Left lobe of liver (tissue), 2 donors: ENCODE measurements at regions not wholly inside any gene's neighbourhood (a gene's known extent, or its start where the extent isn't known, plus 50 kb on each side); places are given as distances from the start of the nearest gene placed in this dataset.

Experiments
- ATAC-seq: fragments of 200-7000 bp; cut with Tn5 transposase; one replicate; pipeline ENCODE4 v1.9.1; 2020; ENCODE audit warnings: mild to moderate bottlenecking, moderate library complexity
- DNase-seq: peaks from one replicate; pipeline ENCODE4 v3.0.0-alpha.2; 2020; ENCODE audit warnings: low spot score
- donor health status: DM: no; HTN: no; CAD: no; lungs with moderate emphysema.
- donor health status: DM: no; HTN: yes; CAD: no.

DNA sequence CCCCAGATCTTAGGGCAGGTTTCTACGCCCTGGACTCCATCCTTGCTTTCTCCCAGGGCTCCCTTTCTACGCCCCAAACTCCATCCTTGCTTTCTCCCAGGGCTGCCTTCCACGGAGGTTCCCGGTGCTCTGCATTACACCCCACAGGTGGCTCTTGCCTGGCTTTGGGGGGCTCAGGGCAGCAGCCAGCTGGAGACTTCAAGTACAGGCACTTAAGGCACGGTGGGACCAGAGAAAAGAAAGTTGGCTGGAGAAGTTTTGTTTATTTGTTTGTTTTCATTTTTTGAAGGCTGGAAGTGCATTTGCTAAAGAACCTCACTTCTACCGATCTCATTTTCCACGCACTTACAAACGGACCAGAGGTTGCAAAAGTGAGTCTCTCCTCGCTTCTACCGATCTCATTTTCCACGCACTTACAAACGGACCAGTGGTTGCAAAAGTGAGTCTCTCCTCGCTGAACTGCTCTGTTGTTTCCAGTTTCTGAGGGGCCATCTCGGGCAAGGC, 103.8 kb upstream of the MED13L start:
- ATAC-seq (no peak), DNase-seq (no peak)

DNA sequence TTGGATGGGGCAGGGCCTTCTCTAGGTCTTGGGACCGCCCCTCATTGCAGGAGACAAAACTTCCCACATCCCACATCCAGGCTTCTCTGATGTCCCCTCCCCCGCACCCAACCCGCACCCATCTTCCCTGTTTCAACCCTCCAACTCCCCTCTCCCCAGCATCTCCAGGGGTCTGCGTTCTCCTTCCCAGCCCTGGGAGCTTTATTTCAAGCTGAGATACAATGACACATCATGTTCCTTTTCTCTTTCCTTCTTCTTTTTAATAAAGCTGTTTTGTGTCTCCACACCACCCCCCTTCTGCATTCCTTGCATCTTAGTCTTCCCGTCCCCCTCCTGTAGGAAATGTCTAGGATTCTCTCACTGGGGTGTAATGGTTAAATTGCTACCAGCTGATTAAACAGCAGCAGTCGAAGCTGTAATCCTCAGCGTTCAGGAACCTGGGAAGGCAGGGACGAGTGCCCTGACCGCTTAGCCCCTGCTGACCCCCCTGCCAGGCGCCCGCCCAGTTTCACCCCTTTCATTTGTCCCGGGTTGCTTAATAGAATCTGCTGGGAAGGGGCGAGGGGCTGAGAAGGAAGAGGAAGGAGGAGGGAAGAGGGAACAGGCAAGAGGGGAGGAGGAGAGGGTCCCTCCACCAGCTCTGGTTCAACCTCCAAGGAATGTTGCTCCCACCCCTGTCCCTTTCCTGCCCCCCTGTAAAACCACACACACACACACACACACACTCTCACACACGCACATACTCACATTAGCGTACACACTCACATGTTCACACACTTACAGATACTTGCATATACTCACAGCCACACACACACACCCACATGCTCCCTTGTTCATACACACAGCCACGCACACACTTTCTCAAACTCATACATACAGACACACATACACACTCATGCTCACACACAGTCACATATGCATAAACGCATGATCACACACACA, 104.5 kb upstream of the MED13L start:
- ATAC-seq = no peak
- DNase-seq = no peak

DNA sequence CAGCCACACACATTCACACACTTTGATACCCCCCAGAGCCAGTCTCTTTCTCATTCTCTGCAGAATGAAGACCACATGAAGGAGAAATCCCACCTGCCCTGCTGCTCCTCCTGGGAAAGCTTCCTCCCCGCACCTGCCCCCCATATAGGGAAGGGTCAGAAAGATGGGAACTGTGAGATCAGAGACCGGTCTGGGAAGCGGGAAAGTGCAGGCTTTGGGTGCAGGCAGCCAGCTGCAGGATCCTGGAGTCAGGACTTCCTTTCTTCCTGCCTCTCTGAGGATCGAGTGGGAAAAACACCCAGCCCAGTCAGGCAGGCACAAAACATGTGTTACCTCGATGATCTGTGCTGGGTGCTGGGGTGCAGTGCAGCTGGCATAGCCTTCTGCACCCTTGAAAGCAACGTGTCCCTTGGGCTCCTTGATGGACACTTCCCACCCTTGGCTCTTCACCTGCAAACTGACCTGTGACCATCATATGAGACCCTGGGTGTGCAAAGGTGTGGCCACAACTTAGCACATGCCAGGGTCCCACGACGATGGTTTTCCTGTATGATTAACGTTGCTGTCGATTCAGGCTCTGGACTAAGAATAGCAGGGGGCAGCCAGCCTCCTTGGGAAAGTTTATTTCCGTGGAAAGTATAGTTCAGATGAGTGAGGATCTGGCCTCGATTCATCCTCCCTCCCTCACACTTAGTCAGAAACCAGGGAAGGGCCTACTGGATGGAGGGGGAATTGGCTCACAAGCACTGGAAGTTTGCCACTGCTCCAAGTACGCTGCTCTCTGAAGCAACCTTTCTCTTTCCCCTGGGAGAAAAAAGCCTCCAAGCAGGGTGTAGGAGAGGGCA, 105.4 kb upstream of the MED13L start:
- DNase-seq (no peak), ATAC-seq (peak; percentile 10)

DNA sequence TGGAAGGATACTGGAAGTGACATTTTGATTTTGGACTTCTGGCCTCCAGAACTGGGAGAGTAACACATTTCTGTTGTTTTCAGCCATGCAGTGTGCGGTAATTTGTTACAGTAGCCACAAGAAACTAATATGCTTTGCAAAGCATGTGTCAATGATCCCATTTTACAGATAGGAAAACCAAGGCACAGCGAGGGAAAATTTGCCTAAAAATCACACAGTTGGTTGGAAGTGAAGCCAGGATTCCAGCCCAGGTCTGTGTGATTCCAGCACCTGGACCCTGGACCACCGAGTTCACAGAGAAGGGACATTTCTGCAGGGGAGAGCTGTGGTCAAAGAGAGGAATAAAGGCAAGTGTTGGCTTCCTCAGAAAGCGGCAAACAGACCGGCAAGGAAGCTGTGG, 106.7 kb upstream of the MED13L start:
- ATAC-seq (no peak), DNase-seq (no peak)

DNA sequence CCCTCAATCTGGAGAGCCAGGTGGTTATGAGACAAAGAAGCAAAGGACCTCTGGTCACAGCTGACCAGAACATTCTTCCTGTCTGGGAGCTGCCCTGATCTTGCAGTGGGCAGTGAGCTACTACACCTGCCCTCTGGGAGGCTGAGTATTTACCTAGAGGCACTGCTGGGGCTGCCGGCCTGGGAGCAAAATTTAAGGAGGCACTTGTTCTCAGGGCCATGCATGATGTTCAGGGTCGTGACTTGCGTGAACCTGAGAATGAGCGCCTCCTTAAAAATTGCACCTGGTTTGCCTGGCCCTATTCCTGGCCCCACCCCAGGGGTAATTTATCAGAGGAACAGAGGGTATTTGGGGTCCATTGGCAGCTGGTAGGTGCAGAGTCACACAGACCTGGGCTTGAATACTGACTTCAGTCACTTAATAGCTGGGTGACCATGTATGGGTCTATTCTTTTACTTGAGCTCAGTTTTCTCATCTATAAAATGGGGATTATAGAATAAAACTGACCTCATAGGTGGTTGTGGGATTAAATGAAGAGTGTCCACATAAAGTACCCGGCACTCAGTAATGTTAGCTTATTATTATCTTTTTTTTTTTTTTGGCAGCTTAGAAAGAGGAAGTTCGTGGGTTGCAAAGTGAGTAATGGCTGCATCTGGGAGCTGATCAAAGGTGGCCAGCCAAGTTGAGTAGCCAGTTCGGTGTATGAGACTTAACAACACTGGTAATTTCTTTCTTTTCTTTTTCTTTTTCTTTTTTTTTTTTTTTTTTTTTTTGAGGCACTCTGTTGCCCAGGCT, 107.4 kb upstream of the MED13L start:
- ATAC-seq = no peak
- no peak for DNase-seq

DNA sequence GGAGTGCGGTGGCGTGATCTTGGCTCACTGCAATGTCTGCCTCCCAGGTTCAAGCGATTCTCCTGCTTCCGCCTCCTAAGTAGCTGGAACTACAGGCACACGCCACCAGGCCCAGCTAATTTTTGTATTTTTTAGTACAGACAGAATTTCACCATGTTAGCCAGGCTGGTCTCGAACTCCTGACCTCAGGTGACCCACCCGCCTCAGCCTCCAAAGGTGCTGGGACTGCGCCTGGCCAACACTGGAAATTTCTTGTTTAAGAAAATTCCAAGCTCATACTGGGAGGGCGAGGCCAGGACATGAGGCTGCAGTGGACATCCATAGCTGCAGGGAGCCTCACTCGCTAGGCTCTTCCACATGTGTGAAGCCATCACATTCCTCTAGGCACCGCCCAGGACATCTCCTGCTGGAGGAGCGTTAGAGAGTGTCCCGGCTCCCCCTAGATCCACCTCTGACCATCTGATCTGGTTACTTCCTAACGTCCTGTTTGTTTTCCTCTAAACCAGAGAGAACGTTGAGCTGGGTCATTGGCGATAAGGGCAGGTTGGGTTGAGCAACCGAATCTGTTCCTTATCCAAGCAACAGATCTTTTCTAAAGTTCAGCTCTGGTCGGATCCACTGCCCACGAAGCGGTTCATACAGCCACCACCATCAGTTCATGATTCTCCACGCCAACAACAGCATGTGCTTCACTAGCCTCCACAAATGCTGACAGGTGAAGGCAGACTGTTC, 108.2 kb upstream of the MED13L start:
- DNase-seq (peak; percentile 88), ATAC-seq (peak; percentile 91)

DNA sequence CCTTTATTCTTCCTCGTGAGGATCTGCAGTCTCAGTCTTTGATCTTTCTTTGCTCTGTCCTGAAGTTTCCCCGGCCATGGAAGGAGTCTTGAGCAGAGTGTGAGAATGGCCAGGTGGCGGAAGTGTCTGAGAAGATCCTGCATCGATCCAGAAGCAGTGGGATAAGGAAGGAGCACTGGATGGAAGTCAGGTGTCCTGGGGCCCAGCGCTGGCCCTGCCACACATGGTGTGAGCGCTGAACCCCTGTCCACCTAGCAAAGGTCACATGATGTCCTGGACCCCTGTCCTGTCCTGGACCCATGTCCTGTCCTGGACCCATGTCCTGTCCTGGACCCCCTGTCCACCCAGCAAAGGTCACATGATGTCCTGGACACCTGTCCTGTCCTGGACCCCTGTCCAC, 111.8 kb upstream of the MED13L start:
- DNase-seq (no peak), ATAC-seq (no peak)

DNA sequence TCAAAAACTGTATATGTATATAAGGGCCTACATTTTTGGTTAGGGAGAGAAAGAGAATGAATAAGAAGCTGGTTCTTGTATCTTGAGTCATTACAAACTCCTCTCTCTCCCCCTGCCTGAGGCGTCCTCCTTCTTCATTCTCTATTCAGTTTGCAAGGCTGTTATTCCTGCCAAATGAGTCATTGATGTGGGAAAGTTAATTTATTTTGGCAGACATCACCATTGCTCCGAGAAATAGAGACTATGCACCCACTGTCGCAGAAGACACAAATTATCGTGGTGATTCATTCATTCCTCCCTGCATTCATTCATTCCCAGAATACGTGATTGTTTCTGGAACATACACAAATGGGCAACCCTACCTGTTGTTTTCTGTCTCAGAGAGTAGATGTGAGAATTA, 112.5 kb upstream of the MED13L start:
- ATAC-seq = no peak
- DNase-seq = no peak

DNA sequence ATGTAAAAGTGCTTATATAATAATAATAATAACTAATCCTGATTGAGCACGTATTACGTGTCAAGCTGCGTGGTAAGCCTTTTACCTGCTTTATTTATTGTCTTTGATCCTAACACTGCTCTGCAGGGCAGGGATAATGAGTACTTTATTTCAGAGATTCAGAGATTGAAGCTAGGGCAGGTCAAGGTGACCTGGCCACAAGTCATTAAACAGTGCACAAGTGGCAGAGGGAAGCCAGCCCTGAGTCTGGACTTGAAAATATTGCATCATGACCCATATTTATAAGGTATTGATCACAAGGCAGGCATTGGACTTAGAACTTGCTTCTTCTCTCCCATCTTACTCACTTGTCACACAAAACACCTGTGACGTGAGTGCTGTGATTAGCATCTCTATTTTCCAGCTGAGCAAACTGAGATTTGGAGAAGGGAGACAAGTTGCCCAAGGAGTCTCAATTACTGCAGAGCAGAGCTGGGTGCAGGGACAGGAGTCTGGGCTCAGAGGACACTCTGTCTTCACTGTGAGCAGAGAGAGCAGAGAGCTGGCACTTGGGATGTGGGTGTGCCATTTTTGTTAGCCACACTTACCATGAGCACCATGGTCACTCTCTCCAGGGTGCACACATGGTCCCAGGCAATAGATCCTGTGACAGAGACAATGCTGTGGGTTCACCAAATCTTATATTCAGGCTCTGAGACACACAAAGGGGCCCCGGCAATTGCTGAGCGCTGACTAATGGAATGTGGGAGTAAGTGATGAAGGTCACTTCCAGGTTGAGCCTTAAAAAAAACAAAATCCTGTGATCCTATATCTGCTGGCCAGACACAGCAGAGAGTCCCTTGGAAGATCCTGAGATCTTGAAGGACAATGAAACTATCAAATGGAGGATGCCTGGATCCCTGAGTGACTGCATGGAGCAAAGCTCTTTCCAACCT, 113.2 kb upstream of the MED13L start:
- DNase-seq = no peak
- ATAC-seq = no peak

DNA sequence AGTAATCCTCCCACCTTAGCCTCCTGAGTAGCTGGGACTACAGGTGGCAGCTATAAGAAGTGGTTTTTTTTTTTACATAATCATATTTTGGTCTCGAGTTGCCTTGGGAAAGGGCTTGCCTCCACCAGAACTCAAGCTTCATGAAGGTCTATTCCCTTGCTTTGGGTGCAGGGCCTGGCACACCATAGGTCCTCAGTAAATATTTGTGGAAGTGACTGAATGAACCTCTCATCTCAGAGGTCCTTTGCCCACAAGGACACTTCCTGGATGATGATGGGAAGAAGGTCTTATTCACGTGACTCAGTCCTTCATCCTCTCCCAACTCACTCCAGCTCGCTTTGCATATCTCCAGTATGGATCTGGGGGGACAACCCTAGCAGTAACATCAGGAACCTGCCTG, 114.0 kb upstream of the MED13L start:
- DNase-seq = no peak
- ATAC-seq = no peak

DNA sequence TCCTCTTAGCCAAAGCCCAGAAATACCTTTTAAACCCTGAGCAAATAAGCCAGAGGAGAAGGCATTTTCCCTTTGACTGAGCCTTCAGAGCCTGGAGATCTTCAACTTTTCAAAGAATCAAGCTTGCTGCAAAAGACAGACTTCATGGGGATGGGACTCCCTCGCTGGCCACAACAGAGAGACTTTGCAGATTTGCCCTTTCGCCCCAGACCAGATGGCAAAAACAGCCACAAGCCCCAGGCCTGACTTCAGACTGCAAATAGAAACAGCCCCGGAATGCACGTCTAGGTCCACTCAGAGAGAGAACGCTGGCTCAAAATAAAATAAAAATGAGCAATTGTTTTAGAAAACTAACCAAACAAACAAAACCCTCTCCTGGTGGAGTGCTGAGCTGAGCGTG, 114.6 kb upstream of the MED13L start:
- no peak for DNase-seq
- peak; percentile 42 for ATAC-seq

DNA sequence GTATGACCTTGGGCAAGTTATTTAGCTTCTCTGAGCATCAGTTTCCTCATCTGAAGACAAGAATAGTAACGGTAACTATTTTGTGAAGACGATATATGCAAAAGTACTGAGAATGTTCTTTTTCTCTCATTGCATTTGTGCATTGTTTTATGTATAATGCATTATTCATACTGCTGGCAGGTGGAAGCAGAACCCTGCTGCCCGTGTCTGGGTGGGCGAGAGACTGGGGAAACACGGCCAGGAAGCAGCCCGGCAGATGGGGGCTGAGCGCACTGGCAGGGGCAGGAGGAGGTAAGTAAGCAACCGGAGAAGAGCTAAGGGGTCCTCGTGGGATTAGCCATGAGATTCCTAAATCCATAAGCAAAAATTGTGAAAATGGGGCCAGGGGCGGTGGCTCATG, 115.8 kb upstream of the MED13L start:
- ATAC-seq = no peak
- DNase-seq = no peak

DNA sequence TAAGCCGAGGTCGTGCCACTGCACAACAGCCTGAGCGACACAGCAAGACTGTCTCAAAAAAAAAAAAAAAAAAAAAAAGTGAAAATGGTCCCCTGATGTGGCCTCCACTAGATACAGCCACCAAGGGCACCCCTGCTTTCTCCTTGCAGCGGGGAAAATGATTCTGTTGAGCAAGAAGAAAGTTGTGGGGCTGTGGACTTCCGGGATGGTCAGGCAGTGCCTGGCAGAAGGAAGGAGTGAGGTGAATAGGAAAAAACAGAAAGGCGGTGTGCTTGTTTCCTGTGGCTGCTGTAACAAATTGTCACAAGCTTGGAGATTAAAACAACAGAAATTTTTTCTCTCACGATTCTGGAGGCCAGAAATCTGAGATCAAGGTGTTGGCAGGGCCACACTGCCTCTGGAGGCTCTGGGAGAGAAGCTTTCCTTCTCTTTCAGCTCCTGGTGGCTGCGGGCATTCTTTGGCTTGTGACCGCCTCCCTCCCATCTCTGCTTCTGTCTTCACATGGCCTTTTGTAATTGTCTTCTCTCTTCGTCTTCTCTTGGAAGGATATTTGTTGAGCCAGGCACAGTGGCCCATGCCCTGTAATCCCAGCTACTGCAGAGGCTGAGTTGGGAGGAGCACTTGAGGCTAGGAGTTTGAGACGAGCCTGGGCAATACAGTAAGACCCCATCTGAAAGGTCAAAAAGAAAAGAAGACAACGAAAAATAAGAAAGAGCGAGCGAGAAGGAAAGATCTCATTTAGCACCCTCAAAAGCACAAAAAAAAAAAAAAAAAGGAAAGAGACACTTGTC, 116.6 kb upstream of the MED13L start:
- ATAC-seq = no peak
- no peak for DNase-seq

DNA sequence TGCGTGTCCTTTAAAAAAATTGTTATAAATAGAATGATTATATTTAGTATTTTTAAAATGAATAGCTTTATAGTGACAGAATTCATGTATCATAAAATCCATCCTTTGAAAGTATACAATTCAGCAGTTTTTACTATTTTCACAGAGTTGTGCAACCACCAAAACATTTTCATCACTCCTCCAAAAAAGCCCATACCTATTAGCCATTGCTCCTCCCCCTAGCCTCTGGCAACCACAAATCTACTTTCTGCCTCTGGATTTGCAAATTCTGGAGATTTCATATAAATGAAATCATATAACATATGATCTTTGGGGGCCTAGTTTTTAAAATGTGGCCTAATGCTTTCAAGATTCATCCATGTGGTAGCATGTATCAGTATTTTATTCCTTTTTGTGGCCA, 117.9 kb upstream of the MED13L start:
- no peak for DNase-seq
- ATAC-seq = no peak

DNA sequence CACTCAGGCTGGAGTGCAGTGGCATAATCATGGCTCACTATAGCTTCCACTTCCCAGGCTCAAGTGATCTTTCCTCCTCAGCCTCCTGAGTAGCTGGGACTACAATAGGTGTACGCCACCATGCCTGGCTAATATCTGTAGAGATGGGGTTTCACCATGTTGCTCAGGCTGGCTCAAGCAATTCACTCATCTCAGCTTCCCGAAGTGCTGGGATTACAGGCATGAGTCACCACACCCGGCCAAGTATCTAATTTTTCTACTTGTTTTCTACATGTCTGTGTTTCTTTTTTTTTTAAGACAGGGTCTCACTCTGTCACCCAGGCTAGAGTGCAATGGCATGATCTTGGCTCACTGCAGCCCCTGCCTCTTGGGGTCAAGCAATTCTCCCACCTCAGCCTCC, 119.7 kb upstream of the MED13L start:
- no peak for DNase-seq
- ATAC-seq = no peak

DNA sequence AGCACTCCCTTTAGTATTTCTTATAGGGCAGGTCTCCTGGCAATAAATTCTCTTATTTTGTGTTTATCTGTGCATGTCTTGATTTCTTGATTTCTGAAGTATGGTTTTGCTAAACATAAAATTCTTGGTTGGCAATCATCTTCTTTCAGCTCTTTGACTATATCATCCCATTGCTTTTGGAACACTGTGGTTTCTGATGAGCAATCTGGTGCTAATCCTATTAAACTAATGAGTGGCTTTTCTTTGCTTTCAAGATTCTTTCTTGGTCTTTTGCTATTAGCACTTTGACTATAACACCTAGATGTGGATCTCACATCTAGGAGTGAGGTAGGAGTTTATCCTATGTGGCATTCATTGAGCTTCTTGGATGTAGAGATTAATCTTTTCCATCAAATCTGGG, 120.7 kb upstream of the MED13L start:
- no peak for DNase-seq
- no peak for ATAC-seq

DNA sequence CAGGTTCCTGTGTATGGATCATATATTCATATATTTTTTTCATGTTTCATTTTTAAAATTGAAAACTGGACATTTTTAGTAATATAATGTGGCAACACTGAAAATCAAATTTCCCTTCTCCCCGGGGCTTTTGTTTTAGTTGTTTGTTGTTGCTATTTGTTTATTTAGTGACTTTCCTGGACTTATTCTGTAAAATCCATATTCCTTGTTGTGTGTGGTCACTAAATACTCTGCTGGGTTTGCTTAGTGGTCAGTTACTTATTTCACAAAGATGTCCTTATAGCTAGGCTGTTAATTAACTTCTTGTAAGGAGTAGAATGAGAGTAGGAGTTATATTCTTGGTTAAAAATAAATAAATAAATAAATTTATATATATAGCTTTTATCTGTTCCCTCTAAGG, 121.6 kb upstream of the MED13L start:
- DNase-seq (no peak), ATAC-seq (no peak)

DNA sequence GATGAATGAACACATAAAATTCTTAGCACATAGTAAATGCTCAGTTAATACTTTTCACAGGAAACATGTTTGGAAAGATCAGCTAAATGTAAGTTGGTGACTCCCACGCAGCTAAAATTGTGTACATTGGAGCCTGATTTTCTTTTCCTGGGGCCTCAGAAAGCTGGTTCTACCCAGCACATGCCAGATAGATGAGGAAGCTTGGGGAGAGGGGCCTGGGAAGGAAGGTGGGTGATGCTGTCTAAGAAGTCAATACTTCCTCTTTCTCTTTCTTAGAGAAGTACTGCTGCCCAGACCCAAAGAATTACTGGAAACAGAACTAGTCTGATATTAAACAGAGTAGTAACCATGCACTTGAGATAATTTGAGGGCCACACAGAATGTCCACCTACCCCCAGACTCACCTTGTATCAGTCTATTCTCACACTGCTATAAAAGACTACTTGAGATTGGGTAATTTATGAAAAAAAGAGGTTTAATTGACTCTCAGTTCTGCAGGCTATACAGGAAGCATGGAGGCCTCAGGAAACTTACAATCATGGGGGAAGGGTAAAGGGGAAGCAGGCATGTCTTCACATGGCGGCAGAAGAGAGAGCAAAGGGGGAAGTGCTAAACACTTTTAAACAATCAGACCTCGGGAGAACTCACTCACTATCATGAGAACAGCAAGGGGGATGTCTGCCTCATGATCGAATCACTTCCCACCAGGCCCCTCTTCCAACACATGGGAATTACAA, 123.3 kb upstream of the MED13L start:
- no peak for ATAC-seq
- DNase-seq = no peak
